GM21737 (cell line): ENCODE measurements at regions not wholly inside any gene's neighbourhood (a gene's known extent, or its start where the extent isn't known, plus 50 kb on each side); places are given as distances from the start of the nearest gene placed in this dataset.
"Not testable (repeated sequence)": the region's sequence is repeated elsewhere in the genome, so short reads cannot be mapped to it uniquely, and the experiment has no call there.

Source experiments
- ATAC-seq: cut with Tn5 transposase; IDR thresholded peaks from one replicate; pipeline ENCODE4 v1.9.1; 2021; ENCODE audit warnings: mild to moderate bottlenecking, moderate library complexity; ENCODE audit not compliant: unreplicated experiment

- ATAC-seq: no peak
These were observed 898.8 kb upstream of the AMELY start for GRCh38 chrY:7810359-7810758.

- ATAC-seq: no peak
These were observed 895.9 kb upstream of the AMELY start for GRCh38 chrY:7807516-7807870.

GRCh38 chrY:7806592-7807515 lies 895.3 kb upstream of the AMELY start:
- no peak for ATAC-seq

- ATAC-seq: no peak
These were observed 894.1 kb upstream of the AMELY start for GRCh38 chrY:7805624-7806023.

GRCh38 chrY:7803737-7804136 lies 892.2 kb upstream of the AMELY start:
- ATAC-seq: no peak

GRCh38 chrY:7796128-7796527 lies 884.6 kb upstream of the AMELY start:
- no peak for ATAC-seq

GRCh38 chrY:7794441-7794840 lies 882.9 kb upstream of the AMELY start:
- ATAC-seq: no peak

- ATAC-seq: no peak
These were observed 882.4 kb upstream of the AMELY start for GRCh38 chrY:7793989-7794388.

GRCh38 chrY:7792431-7792830 lies 880.9 kb upstream of the AMELY start:
- no peak for ATAC-seq

- ATAC-seq: no peak
These were observed 869.9 kb upstream of the AMELY start for GRCh38 chrY:7781501-7781900.

- ATAC-seq: not testable (repeated sequence)
These were observed 863.9 kb upstream of the AMELY start for GRCh38 chrY:7775436-7775835.

- ATAC-seq: no peak
These were observed 860.2 kb upstream of the AMELY start for GRCh38 chrY:7771771-7772170.

- ATAC-seq: no peak
These were observed 858.3 kb upstream of the AMELY start for GRCh38 chrY:7769790-7770375.

- no peak for ATAC-seq
These were observed 857.3 kb upstream of the AMELY start for GRCh38 chrY:7768901-7769300.

- ATAC-seq: no peak
These were observed 842.2 kb upstream of the AMELY start for GRCh38 chrY:7753711-7754110.

- ATAC-seq: no peak
These were observed 835.2 kb upstream of the AMELY start for GRCh38 chrY:7746781-7747180.

- ATAC-seq: no peak
These were observed 834.0 kb upstream of the AMELY start for GRCh38 chrY:7745581-7745901.

- no peak for ATAC-seq
These were observed 833.4 kb upstream of the AMELY start for GRCh38 chrY:7744691-7745580.

- no peak for ATAC-seq
These were observed 825.4 kb upstream of the AMELY start for GRCh38 chrY:7736847-7737365.

- no peak for ATAC-seq
These were observed 820.1 kb upstream of the AMELY start for GRCh38 chrY:7731651-7732050.

GRCh38 chrY:7730664-7731063 lies 819.1 kb upstream of the AMELY start:
- no peak for ATAC-seq
